ENCODE measurements at regions not wholly inside any gene's neighbourhood (a gene's known extent, or its start where the extent isn't known, plus 50 kb on each side); places are given as distances from the start of the nearest gene placed in this dataset.

DNA sequence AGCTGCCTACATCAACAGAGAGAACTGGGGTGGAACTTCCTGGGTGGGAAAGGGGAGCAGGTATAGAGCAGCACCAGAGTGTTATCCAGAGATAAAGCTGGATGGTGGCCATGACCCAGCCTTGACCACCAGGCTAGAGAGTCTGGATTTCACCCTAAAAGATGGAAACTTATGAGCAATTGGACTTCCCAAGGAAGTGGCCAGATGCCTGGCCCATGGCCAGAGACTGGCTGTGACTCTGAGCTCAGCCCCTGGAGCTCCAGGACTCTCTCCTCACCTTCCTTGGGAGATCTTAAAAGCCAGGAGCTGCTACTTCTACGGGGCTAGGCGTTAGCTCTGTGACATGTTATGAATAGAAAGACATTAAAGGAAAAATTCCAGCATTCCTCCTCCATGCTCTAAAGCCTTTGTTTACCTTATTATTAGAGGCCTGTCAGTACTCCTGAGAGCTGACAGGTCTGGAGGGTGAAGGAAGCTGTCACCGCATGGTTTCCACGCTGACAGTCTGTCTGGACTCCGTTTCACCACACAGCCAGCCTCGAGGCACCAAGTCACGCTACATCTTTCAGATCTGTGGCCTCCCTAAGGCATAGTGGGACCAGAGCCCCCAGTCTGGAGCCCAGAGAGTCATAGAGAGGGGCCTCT is 260.0 kb upstream of the SIX2 start:
- Mint-ChIP-seq H3K27ac (no peak overlapping the region), H3K9me3 (no peaks in the 10 kb centered on the region), H3K27me3 (peaks cover 8% of the 10 kb centered on the region), H3K36me3 (no peaks in the 10 kb centered on the region), H3K4me3 (no peak overlapping the region), H3K4me1 (no peaks in the 10 kb centered on the region)

- peaks cover 8% of the 10 kb centered on the region for H3K27me3 Mint-ChIP-seq
- no peaks in the 10 kb centered on the region for H3K9me3 Mint-ChIP-seq
- no peak overlapping the region for H3K27ac Mint-ChIP-seq
- H3K4me1 Mint-ChIP-seq, result no peaks in the 10 kb centered on the region
- no peaks in the 10 kb centered on the region for H3K36me3 Mint-ChIP-seq
- H3K4me3 Mint-ChIP-seq, result no peak overlapping the region
These were observed 259.4 kb upstream of the SIX2 start for GRCh38 chr2:45268631-45269030.

DNA sequence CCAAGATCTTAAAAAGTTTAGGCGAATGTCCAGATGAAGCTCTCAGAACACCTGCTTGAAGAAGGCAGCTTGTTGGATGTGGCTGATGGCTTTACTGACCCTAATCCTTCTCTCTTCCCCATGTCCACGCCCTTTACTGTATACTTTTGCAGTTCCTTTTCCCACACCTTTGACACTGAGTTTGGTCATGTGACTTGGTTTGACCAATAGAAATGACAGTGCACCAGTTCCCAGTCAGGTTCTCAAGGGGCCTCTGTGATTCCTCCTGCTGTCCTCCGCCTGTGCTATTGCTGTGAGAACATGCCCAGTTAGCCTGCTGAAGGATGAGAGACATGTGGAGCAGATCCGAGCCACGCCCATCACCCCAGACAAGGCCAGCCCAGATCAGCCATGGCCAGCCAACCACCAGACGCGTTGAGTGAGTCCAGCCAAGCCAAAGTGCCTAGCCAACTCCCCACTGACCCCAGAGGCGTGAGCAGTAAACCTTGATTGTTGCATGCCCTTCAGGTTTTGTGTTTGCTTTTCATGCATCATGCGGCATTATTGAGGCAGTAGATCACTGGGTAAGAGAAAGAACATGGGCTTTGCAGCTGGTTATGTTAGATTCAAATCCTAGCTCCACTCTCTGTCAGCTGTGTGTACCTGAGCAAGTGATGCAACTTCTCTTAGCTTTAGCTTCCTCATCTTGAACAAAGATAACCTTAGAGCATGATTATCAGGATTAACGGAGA is 258.0 kb upstream of the SIX2 start:
- H3K27ac Mint-ChIP-seq, result no peak overlapping the region
- H3K36me3 Mint-ChIP-seq, result no peaks in the 10 kb centered on the region
- no peaks in the 10 kb centered on the region for H3K4me1 Mint-ChIP-seq
- peaks cover 8% of the 10 kb centered on the region for H3K27me3 Mint-ChIP-seq
- no peaks in the 10 kb centered on the region for H3K9me3 Mint-ChIP-seq
- no peak overlapping the region for H3K4me3 Mint-ChIP-seq

GRCh38 chr2:45265336-45265735 is 256.1 kb upstream of the SIX2 start:
- peaks cover 8% of the 10 kb centered on the region for H3K27me3 Mint-ChIP-seq
- H3K36me3 Mint-ChIP-seq, result no peaks in the 10 kb centered on the region
- H3K4me1 Mint-ChIP-seq, result no peaks in the 10 kb centered on the region
- H3K9me3 Mint-ChIP-seq, result no peaks in the 10 kb centered on the region
- no peak overlapping the region for H3K4me3 Mint-ChIP-seq
- H3K27ac Mint-ChIP-seq, result no peak overlapping the region

- no peaks in the 10 kb centered on the region for H3K4me1 Mint-ChIP-seq
- no peak overlapping the region for H3K4me3 Mint-ChIP-seq
- no peaks in the 10 kb centered on the region for H3K36me3 Mint-ChIP-seq
- peaks cover 5% of the 10 kb centered on the region for H3K27me3 Mint-ChIP-seq
- H3K9me3 Mint-ChIP-seq, result no peaks in the 10 kb centered on the region
- H3K27ac Mint-ChIP-seq, result no peak overlapping the region
These were observed 255.3 kb upstream of the SIX2 start for GRCh38 chr2:45264227-45265225.

DNA sequence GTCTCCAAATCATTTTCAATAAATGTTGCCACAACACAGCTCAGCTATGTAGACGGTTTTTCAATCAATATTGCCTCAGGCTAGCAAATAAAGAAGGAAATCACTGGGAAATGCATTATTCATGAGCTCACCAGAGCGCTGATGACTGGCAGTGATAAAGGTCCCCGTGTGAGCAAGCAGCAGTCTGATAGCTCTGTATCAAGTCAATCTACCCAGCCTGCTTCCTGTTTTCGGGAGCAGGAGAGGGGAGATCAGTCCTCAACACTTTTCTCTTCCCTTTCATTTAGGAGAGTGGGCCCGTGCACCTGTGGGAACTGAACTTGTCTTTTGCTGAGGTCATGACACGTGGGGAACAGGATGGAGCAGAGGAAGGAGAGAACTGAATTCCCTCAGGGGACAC is 253.9 kb upstream of the SIX2 start:
- peaks cover 4% of the 10 kb centered on the region for H3K27me3 Mint-ChIP-seq

GRCh38 chr2:45261746-45262145 is 252.5 kb upstream of the SIX2 start:
- Mint-ChIP-seq H3K4me1 (no peaks in the 10 kb centered on the region), H3K4me3 (no peak overlapping the region), H3K27me3 (peaks cover 4% of the 10 kb centered on the region), H3K27ac (no peak overlapping the region), H3K9me3 (no peaks in the 10 kb centered on the region), H3K36me3 (no peaks in the 10 kb centered on the region)

More for the DNA sequence above, 253.9 kb upstream of the SIX2 start:
- Mint-ChIP-seq H3K36me3 (no peaks in the 10 kb centered on the region), H3K27ac (no peak overlapping the region), H3K4me3 (no peak overlapping the region), H3K9me3 (no peaks in the 10 kb centered on the region), H3K4me1 (no peaks in the 10 kb centered on the region)

DNA sequence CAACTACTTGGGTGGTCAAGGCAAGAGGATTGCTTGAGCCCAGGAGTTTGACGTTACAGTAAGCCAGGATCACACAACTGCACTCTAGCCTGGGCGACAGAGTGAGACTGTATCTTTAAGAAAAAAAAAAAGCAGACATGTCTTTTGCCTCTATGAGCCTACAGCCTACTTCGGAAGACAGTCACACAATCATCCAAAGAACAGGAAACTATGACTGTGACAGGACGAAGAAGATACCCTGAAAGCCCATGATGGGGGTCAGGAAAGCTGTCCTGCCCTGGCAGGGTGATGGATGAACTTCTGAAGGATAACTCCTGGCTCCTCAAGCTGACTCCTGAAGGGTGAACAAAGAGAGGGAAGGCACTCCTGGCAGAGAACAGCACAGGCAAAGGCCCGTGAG is 251.7 kb upstream of the SIX2 start:
- Mint-ChIP-seq H3K27me3 (peaks cover 4% of the 10 kb centered on the region), H3K4me1 (no peaks in the 10 kb centered on the region), H3K27ac (no peak overlapping the region), H3K36me3 (no peaks in the 10 kb centered on the region), H3K4me3 (no peak overlapping the region), H3K9me3 (no peaks in the 10 kb centered on the region)

DNA sequence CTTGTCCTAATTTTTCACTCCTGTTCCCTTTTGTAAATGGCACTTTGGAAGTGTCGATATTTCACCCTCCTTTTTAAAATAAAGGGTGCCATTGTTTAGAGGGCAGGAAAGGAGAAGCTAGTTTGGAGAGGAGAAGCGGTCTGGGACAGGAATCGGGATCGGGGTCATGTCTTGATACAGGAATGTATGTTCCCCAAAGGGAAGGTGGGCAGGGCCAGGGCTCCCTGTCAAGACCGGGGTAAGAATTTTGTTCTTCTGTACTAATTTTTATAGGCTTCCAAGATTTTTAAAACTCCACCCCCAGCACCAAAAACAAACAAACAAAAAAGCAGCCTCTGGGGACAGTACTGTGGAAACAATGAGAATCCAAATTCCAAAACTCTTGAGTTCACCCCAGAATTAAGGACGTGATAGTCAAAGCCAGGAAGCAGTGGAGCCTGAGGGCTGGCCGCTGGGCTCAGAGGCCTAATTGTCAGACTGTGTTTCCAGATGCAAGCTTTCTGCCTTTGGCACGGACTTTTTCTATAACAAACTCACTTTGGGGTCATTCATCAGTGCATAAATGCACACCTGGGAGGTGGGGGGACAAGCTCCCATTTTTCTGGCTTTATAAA is 250.4 kb upstream of the SIX2 start:
- no peaks in the 10 kb centered on the region for H3K4me1 Mint-ChIP-seq
- no peaks in the 10 kb centered on the region for H3K36me3 Mint-ChIP-seq
- no peak overlapping the region for H3K4me3 Mint-ChIP-seq
- H3K27me3 Mint-ChIP-seq, result peaks cover under 1% of the 10 kb centered on the region
- H3K9me3 Mint-ChIP-seq, result no peaks in the 10 kb centered on the region
- H3K27ac Mint-ChIP-seq, result no peak overlapping the region

GRCh38 chr2:45259138-45259537 is 249.9 kb upstream of the SIX2 start:
- no peaks in the 10 kb centered on the region for H3K4me1 Mint-ChIP-seq
- no peak overlapping the region for H3K4me3 Mint-ChIP-seq
- no peak overlapping the region for H3K27ac Mint-ChIP-seq
- no peaks in the 10 kb centered on the region for H3K9me3 Mint-ChIP-seq
- H3K27me3 Mint-ChIP-seq, result no peaks in the 10 kb centered on the region
- H3K36me3 Mint-ChIP-seq, result no peaks in the 10 kb centered on the region

GRCh38 chr2:45258311-45258710 is 249.1 kb upstream of the SIX2 start:
- Mint-ChIP-seq H3K36me3 (no peaks in the 10 kb centered on the region), H3K4me3 (no peak overlapping the region), H3K27ac (no peak overlapping the region), H3K27me3 (no peaks in the 10 kb centered on the region), H3K9me3 (no peaks in the 10 kb centered on the region), H3K4me1 (no peaks in the 10 kb centered on the region)

DNA sequence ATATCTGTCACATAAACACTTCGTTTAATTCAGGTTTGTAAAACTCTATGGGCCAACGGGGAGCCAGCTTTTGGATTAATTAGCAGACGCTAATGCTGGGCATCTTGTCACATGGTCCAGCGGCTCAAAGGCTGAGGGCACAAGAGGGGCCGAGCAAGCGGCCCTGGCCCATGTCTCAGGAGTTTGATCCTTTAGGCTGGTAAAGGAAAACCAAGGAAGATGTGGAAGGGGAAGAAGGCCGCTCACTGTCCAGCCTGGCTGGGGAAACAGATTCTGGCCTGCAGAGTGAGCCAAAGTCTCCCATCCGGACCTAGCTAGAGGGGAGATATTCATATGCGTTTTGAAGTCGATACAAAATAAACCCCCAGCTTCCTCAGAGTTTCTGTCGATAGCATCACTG is 248.6 kb upstream of the SIX2 start:
- no peaks in the 10 kb centered on the region for H3K36me3 Mint-ChIP-seq
- no peaks in the 10 kb centered on the region for H3K27me3 Mint-ChIP-seq
- no peak overlapping the region for H3K27ac Mint-ChIP-seq
- H3K4me3 Mint-ChIP-seq, result no peak overlapping the region
- no peaks in the 10 kb centered on the region for H3K9me3 Mint-ChIP-seq
- no peaks in the 10 kb centered on the region for H3K4me1 Mint-ChIP-seq

- Mint-ChIP-seq H3K9me3 (no peaks in the 10 kb centered on the region), H3K4me3 (no peak overlapping the region), H3K27ac (no peak overlapping the region), H3K36me3 (no peaks in the 10 kb centered on the region), H3K27me3 (no peaks in the 10 kb centered on the region), H3K4me1 (no peaks in the 10 kb centered on the region)
These were observed 247.8 kb upstream of the SIX2 start for GRCh38 chr2:45256867-45257641.

- H3K27ac Mint-ChIP-seq, result no peak overlapping the region
- H3K9me3 Mint-ChIP-seq, result no peaks in the 10 kb centered on the region
- no peaks in the 10 kb centered on the region for H3K36me3 Mint-ChIP-seq
- H3K4me3 Mint-ChIP-seq, result no peak overlapping the region
- H3K4me1 Mint-ChIP-seq, result no peaks in the 10 kb centered on the region
- no peaks in the 10 kb centered on the region for H3K27me3 Mint-ChIP-seq
These were observed 247.1 kb upstream of the SIX2 start for GRCh38 chr2:45256173-45256866.

Measured in activated naive CD4-positive, alpha-beta T cell treated with anti-CD3 and anti-CD28 coated beads, Interleukin-2, amount 50 U/mL, for 24 hours (primary cell).